ENCODE measurements at regions not wholly inside any gene's neighbourhood (a gene's known extent, or its start where the extent isn't known, plus 50 kb on each side); places are given as distances from the start of the nearest gene placed in this dataset.
"Not testable (repeated sequence)": the region's sequence is repeated elsewhere in the genome, so short reads cannot be mapped to it uniquely, and the experiment has no call there.

- no peak for DNase-seq
Measured at GRCh38 chr6:147911686-147912085, 403.2 kb downstream of the SAMD5 start.

DNA sequence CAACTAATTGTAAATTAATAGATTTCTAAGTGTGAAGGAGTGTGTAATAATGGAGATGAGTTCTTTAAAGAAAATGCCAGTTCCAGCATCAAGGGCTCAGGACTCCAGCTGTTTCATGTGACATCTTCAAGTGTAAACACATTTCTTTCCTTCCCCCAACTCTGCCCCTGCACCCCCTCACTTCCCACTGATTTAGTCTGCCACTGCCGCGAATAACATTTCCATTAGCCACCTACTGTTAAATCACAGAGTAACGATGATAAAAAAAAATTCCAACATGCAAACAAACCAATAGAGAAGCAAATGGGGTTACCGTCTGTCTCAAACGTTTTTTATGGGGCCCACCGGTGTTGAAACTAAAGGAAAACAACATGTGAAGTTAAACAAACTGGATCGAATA, 414.3 kb downstream of the SAMD5 start:
- DNase-seq = no peak

- no peak for DNase-seq
Measured at GRCh38 chr6:147924598-147924997, 416.1 kb downstream of the SAMD5 start.

DNA sequence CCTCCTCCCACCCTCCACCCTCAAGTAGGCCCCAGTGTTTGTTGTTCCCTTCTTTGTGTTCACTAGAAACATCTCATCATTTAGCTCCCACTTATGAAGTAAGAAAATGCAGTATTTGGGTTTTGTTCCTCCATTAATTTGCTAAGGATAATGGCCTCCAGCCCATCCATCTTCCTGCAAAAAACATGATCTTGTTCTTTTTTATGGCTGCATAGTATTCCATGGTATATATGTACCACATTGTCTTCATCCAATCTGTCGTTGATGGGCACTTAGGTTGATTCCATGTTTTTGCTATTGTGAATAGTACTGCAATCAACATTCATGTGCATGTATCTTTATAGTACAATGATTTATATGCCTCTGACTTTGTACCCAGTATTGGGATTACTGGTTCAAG, 416.8 kb upstream of the SASH1 start:
- DNase-seq = no peak

DNA sequence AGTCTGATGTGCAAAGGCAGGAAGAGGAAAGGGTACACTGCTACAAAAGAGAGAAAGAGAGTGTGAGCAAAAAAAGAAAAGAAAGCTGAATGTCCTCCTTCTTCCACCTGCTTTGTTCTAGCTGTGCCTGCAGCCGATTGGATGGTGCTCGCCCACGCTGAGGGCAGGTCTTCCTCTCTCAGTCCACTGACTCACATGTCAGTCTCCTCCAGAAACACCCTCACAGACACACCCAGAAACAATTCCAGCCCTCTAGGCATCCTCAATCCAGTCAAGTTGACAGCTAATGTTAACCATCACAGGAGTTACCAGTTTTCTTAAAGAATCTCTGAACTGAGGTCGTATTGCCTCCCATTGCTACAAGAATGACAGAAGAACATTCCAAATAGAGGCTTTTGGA, 411.9 kb upstream of the SASH1 start:
- no peak for DNase-seq

DNA sequence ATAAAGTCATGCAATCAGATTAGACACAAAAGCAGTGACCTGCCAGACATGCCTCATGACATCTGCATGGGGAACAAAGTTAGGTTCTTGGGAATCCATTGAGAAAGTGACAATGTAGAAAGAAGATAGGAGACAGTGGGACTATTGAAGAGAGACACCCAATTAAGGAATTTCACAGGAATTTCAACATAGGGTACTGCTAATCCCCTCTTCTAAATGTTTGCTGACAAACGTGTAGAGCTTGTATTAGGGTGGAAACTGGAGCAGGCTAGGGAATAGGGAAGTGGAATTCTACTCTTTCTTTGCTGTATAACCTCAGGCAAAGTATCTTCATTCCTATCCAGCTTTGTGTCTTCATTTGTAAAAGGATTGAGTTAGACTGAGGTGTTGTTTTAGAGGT, 409.4 kb upstream of the SASH1 start:
- DNase-seq = no peak

GRCh38 chr6:147935656-147936055, 407.0 kb upstream of the SASH1 start:
- no peak for DNase-seq

GRCh38 chr6:147936703-147937470, 405.8 kb upstream of the SASH1 start:
- no peak for DNase-seq

DNA sequence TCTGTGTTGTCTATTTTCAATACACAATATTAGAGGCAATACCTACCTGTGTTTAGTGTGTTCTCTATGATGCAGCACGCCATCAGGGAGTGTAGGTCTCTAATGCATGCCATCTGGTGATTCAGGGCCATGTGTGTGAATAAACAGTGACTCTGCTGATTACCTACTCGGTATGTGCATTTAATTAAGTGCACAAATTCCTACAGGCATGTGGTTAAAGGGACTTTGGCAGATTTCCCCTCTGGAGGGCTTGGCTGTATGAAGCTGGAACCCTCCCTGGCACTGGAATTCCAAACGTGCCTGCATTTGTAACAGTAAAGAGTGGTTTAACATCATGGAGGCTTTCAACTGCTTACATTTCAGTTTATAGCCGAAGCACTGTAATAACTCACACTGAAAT, 401.5 kb upstream of the SASH1 start:
- peak; percentile 31 for DNase-seq

GRCh38 chr6:147942363-147942762, 400.3 kb upstream of the SASH1 start:
- DNase-seq = no peak

DNA sequence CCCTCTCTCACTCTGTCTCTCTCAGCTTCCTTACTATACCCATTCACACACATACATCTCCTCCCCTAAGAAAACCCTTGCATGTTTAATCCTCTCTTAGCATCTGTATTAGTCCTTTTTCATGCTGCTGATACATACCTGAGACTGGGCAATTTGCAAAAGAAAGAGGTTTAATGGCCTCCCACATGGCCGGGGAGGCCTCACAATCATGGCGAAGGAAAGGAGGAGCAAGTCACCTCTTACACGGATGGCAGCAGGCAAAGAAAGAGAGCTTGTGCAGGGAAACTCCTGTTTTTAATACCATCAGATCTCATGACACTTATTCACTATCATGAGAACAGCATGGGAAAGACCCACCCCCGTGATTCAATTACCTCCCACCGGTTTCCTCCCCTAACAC, 398.5 kb upstream of the SASH1 start:
- no peak for DNase-seq

- no peak for DNase-seq
Measured at GRCh38 chr6:147947521-147947920, 395.1 kb upstream of the SASH1 start.

- DNase-seq = no peak
Measured at GRCh38 chr6:147949981-147950622, 392.5 kb upstream of the SASH1 start.

GRCh38 chr6:147950623-147950987, 392.0 kb upstream of the SASH1 start:
- no peak for DNase-seq

- DNase-seq = no peak
Measured at GRCh38 chr6:147951726-147952125, 390.9 kb upstream of the SASH1 start.

DNA sequence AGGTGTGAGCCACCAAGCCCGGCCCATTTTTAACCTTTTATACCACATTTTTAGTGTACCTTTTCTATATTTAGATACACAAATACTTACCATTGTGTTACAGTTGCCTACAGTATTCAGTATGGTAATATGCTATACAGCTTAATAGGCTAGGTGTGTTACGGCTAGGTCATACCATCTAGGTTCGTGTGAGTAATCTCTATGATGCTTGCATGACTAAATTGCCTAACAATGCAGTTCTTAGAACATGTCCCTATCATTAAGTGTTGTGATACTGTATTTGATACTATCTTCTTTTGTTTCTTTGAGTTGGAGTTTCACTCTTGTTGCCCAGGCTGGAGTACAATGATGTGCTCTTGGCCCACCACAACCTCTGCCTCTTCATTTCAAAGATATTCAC, 387.7 kb upstream of the SASH1 start:
- no peak for DNase-seq

GRCh38 chr6:147958683-147959082, 384.0 kb upstream of the SASH1 start:
- DNase-seq = no peak

DNA sequence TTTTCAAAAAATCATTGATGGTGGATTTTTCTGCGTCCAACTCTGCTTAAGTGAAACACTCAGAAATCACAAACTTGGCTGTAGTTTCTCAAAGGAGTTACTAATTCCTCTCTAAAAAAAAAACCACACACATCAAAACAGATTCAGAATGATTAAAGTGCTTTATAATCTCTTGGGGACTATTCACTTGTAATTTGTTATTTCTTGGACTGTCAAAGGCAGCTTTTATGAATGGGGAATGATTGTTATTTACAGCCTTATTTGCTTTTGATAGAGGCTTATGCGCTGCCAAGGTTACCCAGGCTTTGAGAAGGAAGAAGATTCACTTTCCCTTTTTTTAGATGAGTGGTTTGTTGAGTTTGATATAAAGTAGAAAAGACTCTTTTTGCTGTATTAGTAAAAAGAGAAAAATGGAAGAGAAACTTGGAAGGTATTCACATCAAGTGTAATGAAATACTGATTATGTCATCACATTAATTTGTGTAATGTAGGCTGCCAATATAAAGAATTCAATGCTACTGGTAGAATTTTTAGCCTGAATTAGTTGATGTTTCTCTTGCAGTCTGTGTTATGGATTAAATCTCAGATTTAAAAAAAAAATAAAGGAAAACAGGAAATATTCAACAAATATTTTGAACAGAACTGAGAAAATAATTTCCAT, 381.0 kb upstream of the SASH1 start:
- DNase-seq = no peak

GRCh38 chr6:147965448-147965847, 377.2 kb upstream of the SASH1 start:
- DNase-seq = not testable (repeated sequence)

DNA sequence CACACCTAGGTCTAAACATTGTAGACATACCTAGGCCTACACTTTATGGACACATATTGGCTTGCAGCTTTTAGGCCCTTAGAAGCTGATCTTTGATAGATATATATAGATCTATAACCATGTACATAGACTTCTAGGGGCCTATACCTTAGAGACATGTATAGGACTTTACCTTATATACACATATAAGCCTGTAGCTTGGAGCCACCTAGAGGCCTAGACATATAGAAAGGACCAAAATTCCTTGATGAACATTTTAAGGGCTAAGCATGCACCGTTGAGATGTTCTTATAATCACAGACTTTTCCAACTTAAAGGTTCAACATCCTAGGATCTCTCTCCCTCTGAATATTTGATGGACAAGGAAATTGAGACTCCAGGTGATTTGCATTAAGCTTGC, 371.7 kb upstream of the SASH1 start:
- no peak for DNase-seq

- DNase-seq = no peak
Measured at GRCh38 chr6:147972448-147972847, 370.2 kb upstream of the SASH1 start.

GRCh38 chr6:147973806-147974205, 368.8 kb upstream of the SASH1 start:
- DNase-seq = no peak

DNA sequence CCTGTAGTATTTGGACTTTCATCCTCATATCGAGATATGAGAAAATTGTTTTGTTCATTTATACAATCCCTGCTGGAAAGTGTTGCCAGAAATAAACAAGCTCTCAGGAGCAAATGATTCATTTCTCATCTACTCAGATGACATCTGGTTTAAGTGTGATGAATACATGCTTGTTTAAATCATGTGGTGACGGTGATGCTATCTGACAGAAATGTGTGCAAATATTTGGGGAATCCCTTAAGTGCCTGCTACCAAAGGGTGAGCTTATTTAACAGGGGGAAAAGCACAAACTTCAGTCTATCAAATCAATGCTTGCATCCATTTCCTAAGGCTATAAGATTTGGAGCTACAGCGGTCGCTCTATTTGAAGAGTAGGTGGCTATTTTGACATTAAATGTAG, 368.3 kb upstream of the SASH1 start:
- DNase-seq = no peak
